Left ventricle myocardium inferior (tissue), 1 donor: ENCODE measurements at regions not wholly inside any gene's neighbourhood (a gene's known extent, or its start where the extent isn't known, plus 50 kb on each side); places are given as distances from the start of the nearest gene placed in this dataset.
"Not testable (repeated sequence)": the region's sequence is repeated elsewhere in the genome, so short reads cannot be mapped to it uniquely, and the experiment has no call there.

ENCODE experiments used
- DNase-seq: peaks from one replicate; pipeline ENCODE4 v3.0.0-alpha.2; 2020
- H3K27ac ChIP-seq: fragments of 200-600 bp; replicated peaks from 2 replicates; pipeline ENCODE4 v1.8.0; 2021
- H3K27me3 ChIP-seq: fragments of 200-600 bp; 2 replicates; pipeline ENCODE4 v1.8.0; 2021; ENCODE audit warnings: low read depth
- H3K36me3 ChIP-seq: fragments of 200-600 bp; 2 replicates; pipeline ENCODE4 v1.8.0; 2021
- H3K4me1 ChIP-seq: fragments of 200-600 bp; 2 replicates; pipeline ENCODE4 v1.8.0; 2021
- H3K4me3 ChIP-seq: fragments of 200-600 bp; 2 replicates; pipeline ENCODE4 v1.8.0; 2021; ENCODE audit warnings: mild to moderate bottlenecking, moderate library complexity
- H3K9me3 ChIP-seq: fragments of 200-600 bp; replicated peaks from 2 replicates; pipeline ENCODE4 v1.8.0; 2021
- intact Hi-C: fragments of 100-400 bp; cut with micrococcal nuclease; formaldehyde crosslinking; loops from one replicate; pipeline ENCODE4 v1.11.0; 2022
- TF ChIP-seq, protein P1 (sequence below): fragments of 200-600 bp; IDR thresholded peaks from 2 replicates; pipeline ENCODE4 v1.8.0; 2021; ENCODE audit warnings: antibody characterized with exemption, mild to moderate bottlenecking, borderline replicate concordance
- donor health status: DM: no; HTN: yes; CAD: no; lungs with severe emphysema.

DNA sequence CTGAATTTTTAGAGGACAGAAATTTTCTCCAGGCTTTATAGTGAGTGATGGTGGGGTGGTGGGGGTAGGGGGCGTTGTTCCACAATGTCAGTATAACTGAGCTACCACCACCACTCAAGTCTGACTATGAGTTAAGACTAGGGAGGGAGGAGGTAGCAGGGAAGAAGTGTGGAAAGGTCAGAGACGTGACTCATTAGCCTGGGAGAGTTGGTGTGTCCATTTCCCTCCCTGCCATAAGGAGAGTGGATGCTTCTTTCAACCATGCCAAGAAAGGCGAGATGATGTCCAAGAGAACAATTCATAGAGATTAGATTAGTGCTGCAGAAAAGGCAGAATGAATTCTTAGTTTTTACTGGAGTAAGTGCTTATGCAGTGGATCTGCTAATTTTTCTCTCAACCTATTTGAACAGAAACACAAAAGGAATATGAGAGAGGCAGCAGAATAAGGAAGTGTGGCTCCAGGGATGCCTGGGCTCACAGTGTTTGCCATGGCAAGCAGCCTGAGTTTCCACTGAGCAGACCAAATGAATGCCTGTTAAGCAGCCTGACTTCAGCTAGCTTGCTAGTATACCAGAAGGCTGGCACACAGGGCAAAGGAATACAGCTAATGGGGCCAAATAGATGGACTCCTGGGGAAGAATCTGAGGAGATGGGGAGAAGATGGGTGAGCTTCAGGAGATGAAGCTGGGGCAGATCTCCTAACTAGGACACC lies 708.9 kb downstream of the NTRK3 start:
- H3K4me1 ChIP-seq: no peaks in the 10 kb centered on the region
- H3K27me3 ChIP-seq: no peaks in the 10 kb centered on the region
- DNase-seq: no peak
- H3K4me3 ChIP-seq: no peak overlapping the region
- no peaks in the 10 kb centered on the region for H3K9me3 ChIP-seq
- TF ChIP-seq, protein P1, sequence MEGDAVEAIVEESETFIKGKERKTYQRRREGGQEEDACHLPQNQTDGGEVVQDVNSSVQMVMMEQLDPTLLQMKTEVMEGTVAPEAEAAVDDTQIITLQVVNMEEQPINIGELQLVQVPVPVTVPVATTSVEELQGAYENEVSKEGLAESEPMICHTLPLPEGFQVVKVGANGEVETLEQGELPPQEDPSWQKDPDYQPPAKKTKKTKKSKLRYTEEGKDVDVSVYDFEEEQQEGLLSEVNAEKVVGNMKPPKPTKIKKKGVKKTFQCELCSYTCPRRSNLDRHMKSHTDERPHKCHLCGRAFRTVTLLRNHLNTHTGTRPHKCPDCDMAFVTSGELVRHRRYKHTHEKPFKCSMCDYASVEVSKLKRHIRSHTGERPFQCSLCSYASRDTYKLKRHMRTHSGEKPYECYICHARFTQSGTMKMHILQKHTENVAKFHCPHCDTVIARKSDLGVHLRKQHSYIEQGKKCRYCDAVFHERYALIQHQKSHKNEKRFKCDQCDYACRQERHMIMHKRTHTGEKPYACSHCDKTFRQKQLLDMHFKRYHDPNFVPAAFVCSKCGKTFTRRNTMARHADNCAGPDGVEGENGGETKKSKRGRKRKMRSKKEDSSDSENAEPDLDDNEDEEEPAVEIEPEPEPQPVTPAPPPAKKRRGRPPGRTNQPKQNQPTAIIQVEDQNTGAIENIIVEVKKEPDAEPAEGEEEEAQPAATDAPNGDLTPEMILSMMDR: no peak
- no peak overlapping the region for H3K27ac ChIP-seq
- intact Hi-C loops: loop anchor here (10.0 kb wide), 1 partner anchor 57 kb away; no protein-coding TSS in a partner anchor
- H3K36me3 ChIP-seq: no peaks in the 10 kb centered on the region

DNA sequence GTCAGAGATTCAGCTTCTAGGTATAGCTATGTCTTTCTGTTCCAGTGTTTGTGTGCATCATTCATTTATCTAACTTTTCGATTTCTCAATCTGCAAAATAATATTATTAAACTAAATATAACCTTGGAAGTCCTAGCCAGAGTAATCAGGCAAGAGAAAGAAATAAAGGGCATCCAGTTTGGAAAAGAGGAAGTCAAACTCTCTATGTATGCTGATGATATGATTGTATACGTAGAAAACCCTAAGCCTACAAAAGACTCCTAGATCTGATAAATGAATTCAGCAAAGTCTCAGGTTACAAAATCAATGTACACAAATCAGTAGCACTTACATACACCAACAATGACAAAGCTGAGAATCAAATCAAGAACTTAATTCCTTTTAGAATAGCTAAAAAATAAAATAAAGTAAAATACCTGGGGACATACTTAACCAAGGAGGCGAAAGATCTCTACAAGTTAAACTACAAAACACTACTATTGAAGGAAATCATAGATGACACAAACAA lies 718.2 kb downstream of the NTRK3 start:
- DNase-seq: no peak
- Histone ChIP-seq H3K36me3 (no peaks in the 10 kb centered on the region), H3K27me3 (no peaks in the 10 kb centered on the region), H3K4me3 (no peak overlapping the region), H3K9me3 (no peaks in the 10 kb centered on the region), H3K27ac (no peak overlapping the region), H3K4me1 (no peaks in the 10 kb centered on the region)
- TF ChIP-seq, protein P1: no peak
- intact Hi-C loops: no loop called here

DNA sequence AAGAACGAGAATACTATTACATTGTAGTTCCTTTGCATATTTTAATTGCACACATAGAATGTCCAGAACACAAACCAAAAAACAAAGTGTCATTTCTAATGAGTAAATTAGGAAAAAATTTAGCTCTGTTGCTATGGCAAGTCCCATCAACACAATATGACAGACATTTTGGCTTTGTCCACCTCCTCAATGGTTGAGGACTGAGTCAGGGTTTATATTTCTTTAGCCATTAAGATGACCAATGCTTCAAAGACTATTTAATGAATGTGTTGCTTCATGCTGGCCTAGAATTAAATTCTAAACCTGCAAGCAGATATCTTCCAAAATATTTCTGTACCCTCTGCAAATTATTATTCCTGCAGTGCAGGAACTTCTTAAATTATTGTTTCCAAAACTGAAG lies 719.2 kb downstream of the NTRK3 start:
- Histone ChIP-seq H3K9me3 (no peaks in the 10 kb centered on the region), H3K4me1 (no peaks in the 10 kb centered on the region), H3K4me3 (no peak overlapping the region), H3K27me3 (no peaks in the 10 kb centered on the region), H3K36me3 (no peaks in the 10 kb centered on the region), H3K27ac (no peak overlapping the region)
- TF ChIP-seq, protein P1: no peak
- intact Hi-C loops: no loop called here
- DNase-seq: no peak

DNA sequence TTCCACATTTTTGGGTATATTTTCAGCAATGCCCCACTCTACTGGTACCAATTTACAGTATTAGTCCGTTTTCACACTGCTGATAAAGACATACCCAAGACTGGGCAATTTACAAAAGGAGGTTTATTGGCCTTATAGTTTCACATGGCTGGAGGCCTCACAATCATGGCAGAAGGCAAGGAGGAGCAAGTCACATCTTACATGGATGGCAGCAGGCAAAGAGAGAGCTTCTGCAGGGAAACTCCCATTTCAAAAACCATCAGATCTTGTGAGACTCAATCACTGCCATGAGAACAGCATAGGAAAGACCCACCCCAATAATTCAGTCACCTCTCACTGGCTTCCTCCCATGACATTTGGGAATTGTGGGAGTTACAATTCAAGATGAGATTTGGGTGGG lies 722.9 kb downstream of the NTRK3 start:
- H3K9me3 ChIP-seq, H3K36me3 ChIP-seq, H3K4me1 ChIP-seq, intact Hi-C loops, H3K27me3 ChIP-seq, H3K4me3 ChIP-seq, H3K27ac ChIP-seq, DNase-seq: not testable (repeated sequence)

DNA sequence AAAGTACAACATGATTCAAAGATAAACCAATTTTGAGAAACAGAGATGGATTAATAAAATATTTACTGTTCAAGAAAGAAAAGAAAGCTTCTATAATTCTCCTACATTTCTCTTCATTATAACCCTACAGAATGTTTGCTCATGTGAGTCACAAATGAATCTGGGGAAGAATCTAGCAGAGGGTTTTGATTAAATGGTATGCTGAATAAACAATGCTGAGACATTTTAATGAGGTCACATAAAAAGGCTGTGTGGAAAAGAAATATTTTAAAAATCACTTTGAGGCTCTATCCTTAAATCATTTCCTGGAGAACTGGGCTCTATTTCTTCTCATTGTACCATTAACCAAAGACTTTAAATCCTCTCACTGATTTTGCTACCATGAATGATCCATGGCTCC lies 727.7 kb downstream of the NTRK3 start:
- Histone ChIP-seq H3K9me3 (peaks cover 3% of the 10 kb centered on the region), H3K4me1 (peaks cover 5% of the 10 kb centered on the region), H3K4me3 (no peak overlapping the region), H3K36me3 (no peaks in the 10 kb centered on the region), H3K27me3 (no peaks in the 10 kb centered on the region), H3K27ac (no peak overlapping the region)
- TF ChIP-seq, protein P1: no peak
- DNase-seq: no peak
- intact Hi-C loops: no loop called here

DNA sequence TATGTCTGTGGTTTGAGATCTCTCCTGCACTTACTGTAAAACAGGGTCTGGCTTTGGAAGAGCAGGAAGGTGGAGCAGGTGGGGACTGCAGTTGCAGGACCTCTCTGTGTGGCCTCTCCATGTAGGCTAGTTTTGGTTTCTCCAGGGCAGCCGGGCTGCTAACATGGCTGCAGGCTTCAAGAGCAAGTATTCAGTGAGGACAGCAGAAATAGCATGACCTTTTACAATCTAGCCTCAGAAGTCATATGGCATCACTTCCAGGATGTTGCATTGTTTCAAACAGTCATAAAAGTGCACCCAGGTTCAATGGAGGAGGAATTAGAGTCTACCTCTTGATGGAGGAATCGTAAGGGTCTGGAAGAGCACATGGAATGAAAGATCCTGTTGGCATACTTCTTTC lies 728.7 kb downstream of the NTRK3 start:
- H3K9me3 ChIP-seq: peaks cover 3% of the 10 kb centered on the region
- H3K4me1 ChIP-seq: peaks cover 5% of the 10 kb centered on the region
- intact Hi-C loops: no loop called here
- DNase-seq: no peak
- no peaks in the 10 kb centered on the region for H3K36me3 ChIP-seq
- H3K27me3 ChIP-seq: no peaks in the 10 kb centered on the region
- TF ChIP-seq, protein P1: no peak
- no peak overlapping the region for H3K27ac ChIP-seq
- no peak overlapping the region for H3K4me3 ChIP-seq
